Testis (tissue), 2 donors: ENCODE measurements at regions not wholly inside any gene's neighbourhood (a gene's known extent, or its start where the extent isn't known, plus 50 kb on each side); places are given as distances from the start of the nearest gene placed in this dataset.

Source experiments
- POLR2A ChIP-seq: fragments of 450-650 bp; IDR thresholded peaks from one replicate; pipeline ENCODE4 v1.6.1; 2017; ENCODE audit warnings: antibody characterized with exemption, mild to moderate bottlenecking, moderate library complexity
- TF ChIP-seq, protein P1 (sequence below), 3 experiments: fragments of 450-650 bp in 2 of 3; fragments of 200-600 bp in 1 of 3; sonication (generic) in 1 of 3; IDR thresholded peaks; one replicate each; pipeline ENCODE4 v1.5.1; 2016 to 2019; ENCODE audit warnings: antibody characterized with exemption in 3 of 3, mild to moderate bottlenecking in 2 of 3, moderate library complexity in 1 of 3

DNA sequence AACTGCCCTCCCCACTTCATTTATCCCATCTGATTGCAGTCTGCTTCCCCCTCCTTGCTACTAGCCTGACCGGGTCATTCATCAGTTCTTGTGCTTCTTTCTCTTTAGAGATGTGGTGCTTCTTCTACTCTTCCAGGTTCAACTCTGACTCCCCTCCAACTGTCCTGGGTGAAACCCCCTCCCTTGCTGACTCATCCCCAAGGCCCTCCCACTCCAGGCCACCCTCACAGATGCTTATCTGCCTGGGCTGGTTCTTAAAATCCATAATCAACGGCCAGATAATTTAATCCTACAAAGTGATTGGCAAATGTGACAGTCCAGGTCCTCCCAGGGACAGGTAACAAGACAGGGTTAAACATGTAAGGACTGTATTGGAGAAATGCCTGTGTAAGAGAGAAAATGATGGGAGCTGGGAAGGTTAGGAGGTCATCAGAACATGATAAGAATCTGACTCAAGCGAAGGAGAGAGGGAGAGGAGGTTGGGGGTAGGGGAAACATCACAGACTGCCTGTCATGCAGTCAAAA lies 182.8 kb upstream of the C1QTNF7 start:
- TF ChIP-seq POLR2A: no peak
- TF ChIP-seq, protein P1, sequence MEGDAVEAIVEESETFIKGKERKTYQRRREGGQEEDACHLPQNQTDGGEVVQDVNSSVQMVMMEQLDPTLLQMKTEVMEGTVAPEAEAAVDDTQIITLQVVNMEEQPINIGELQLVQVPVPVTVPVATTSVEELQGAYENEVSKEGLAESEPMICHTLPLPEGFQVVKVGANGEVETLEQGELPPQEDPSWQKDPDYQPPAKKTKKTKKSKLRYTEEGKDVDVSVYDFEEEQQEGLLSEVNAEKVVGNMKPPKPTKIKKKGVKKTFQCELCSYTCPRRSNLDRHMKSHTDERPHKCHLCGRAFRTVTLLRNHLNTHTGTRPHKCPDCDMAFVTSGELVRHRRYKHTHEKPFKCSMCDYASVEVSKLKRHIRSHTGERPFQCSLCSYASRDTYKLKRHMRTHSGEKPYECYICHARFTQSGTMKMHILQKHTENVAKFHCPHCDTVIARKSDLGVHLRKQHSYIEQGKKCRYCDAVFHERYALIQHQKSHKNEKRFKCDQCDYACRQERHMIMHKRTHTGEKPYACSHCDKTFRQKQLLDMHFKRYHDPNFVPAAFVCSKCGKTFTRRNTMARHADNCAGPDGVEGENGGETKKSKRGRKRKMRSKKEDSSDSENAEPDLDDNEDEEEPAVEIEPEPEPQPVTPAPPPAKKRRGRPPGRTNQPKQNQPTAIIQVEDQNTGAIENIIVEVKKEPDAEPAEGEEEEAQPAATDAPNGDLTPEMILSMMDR (IDR thresholded peaks at IDR 0.05): no peak
